ENCODE measurements at regions not wholly inside any gene's neighbourhood (a gene's known extent, or its start where the extent isn't known, plus 50 kb on each side); places are given as distances from the start of the nearest gene placed in this dataset.

DNA sequence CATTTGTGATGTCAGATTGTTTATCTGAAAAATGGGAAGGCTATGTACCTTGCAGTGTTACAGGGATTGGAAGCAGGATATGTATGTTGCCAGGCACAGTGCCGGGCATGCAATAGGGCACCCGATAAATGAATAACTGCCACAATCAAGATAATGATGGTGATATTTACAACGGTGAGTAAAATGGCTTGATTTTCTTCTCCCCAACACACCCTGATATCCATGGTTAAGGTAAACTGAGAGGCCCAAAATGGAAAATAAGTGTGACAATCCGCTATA is 108.3 kb downstream of the CYP26A1 start:
- TF ChIP-seq CTCF (IDR thresholded peaks at IDR 0.05) (no peak), POLR2AphosphoS5 (IDR thresholded peaks at IDR 0.05) (no peak), POLR2A (IDR thresholded peaks at IDR 0.05) (no peak)

All from breast epithelium (tissue), 3 donors.